CD4-positive, alpha-beta T cell (primary cell): ENCODE measurements at regions not wholly inside any gene's neighbourhood (a gene's known extent, or its start where the extent isn't known, plus 50 kb on each side); places are given as distances from the start of the nearest gene placed in this dataset.

ENCODE experiments used
- ATAC-seq: fragments of 200-7000 bp; cut with Tn5 transposase; one replicate; pipeline ENCODE4 v1.10.0; 2022; ENCODE audit warnings: mild to moderate bottlenecking; ENCODE audit not compliant: poor library complexity
- CTCF ChIA-PET: fragments of 350-600 bp; sonication (Branson Sonifier 250); formaldehyde crosslinking; loops from one replicate; lab custom pipeline; 2021; ENCODE audit warnings: antibody characterized with exemption, inconsistent platforms; lab: Charles Lee
- POLR2A ChIA-PET: fragments of 350-600 bp; sonication (Branson Sonifier 250); formaldehyde crosslinking; loops from one replicate; lab custom pipeline; 2021; ENCODE audit warnings: antibody characterized with exemption, inconsistent platforms; lab: Charles Lee
- DNase-seq, 14 experiments: peaks; one replicate each; pipeline ENCODE4 v3.0.0-alpha.2; 2013 to 2020; ENCODE audit warnings: mixed read lengths in 2 of 14
- H3K27ac ChIP-seq, 2 donors: one replicate each; pipeline versions ENCODE4 v1.5.1 to v1.7.0; 2013; ENCODE audit warnings: low read length in 2 of 2, low read depth in 1 of 2, mild to moderate bottlenecking in 1 of 2
- H3K27me3 ChIP-seq, 2 experiments: 1 replicate in 1 of 2; 2 replicates in 1 of 2; pipeline versions ENCODE4 v1.6.1 to v1.7.0; 2013; ENCODE audit warnings: low read length in 2 of 2, control low read depth in 1 of 2, mild to moderate bottlenecking in 1 of 2, moderate library complexity in 1 of 2; ENCODE audit not compliant: insufficient read depth in 2 of 2, control insufficient read depth in 1 of 2
- H3K36me3 ChIP-seq: one replicate; pipeline ENCODE4 v1.6.1; 2013; ENCODE audit warnings: low read length, control low read depth; ENCODE audit not compliant: insufficient read depth
- H3K4me1 ChIP-seq: one replicate; pipeline ENCODE4 v1.6.1; 2013; ENCODE audit warnings: low read length, control low read depth; ENCODE audit not compliant: insufficient read depth
- H3K4me3 ChIP-seq: one replicate; pipeline ENCODE4 v1.5.1; 2013; ENCODE audit warnings: mild to moderate bottlenecking, low read length, moderate library complexity
- H3K9me3 ChIP-seq, 2 experiments: 1 replicate in 1 of 2; 2 replicates in 1 of 2; pipeline versions ENCODE4 v1.6.1 to v1.7.0; 2013; ENCODE audit warnings: low read length in 2 of 2, mild to moderate bottlenecking in 2 of 2, control low read depth in 1 of 2, moderate library complexity in 1 of 2; ENCODE audit not compliant: control insufficient read depth in 1 of 2, insufficient read depth in 1 of 2
- H3K27ac Mint-ChIP-seq: one replicate; pipeline ENCODE4 v1.8.0; 2020; ENCODE audit warnings: mixed read lengths
- H3K27me3 Mint-ChIP-seq: one replicate; pipeline ENCODE4 v1.8.0; 2021; ENCODE audit warnings: mixed read lengths
- H3K36me3 Mint-ChIP-seq: one replicate; pipeline ENCODE4 v1.8.0; 2021; ENCODE audit warnings: low read depth, mixed read lengths
- H3K4me1 Mint-ChIP-seq: one replicate; pipeline ENCODE4 v1.8.0; 2021; ENCODE audit warnings: low read depth, mixed read lengths
- H3K4me3 Mint-ChIP-seq: one replicate; pipeline ENCODE4 v1.8.0; 2020; ENCODE audit warnings: mild to moderate bottlenecking, mixed read lengths
- H3K9me3 Mint-ChIP-seq: one replicate; pipeline ENCODE4 v1.8.0; 2020; ENCODE audit warnings: mixed read lengths
- intact Hi-C, 2 experiments: fragments of 100-400 bp; cut with DNase I in 1 of 2; cut with micrococcal nuclease in 1 of 2; formaldehyde crosslinking; loops; one replicate each; pipeline versions ENCODE4 v1.15.1 to v1.9.0; 2023 to 2025; cut with DNase I, micrococcal nuclease
- TF ChIP-seq, protein P1 (sequence below): fragments of 200-600 bp; IDR thresholded peaks from one replicate; pipeline ENCODE4 v1.8.0; 2022; ENCODE audit warnings: antibody characterized with exemption, mild to moderate bottlenecking

- ATAC-seq, result no peak
- Mint-ChIP-seq H3K9me3 (peaks cover 4% of the 10 kb centered on the region), H3K27me3 (no peaks in the 10 kb centered on the region), H3K4me1 (no peaks in the 10 kb centered on the region), H3K27ac (no peak overlapping the region), H3K4me3 (no peak overlapping the region), H3K36me3 (no peaks in the 10 kb centered on the region)
- ChIA-PET POLR2A (no interaction called here), CTCF (no interaction called here)
- Histone ChIP-seq H3K4me3 (no peak overlapping the region), H3K9me3 (peaks cover 0 to 4% of the 10 kb centered on the region in 2 experiments), H3K27ac (no peak overlapping the region), H3K27me3 (no peaks in the 10 kb centered on the region), H3K36me3 (no peaks in the 10 kb centered on the region), H3K4me1 (no peaks in the 10 kb centered on the region)
- intact Hi-C loops, result loop anchor here in 1 of 2 experiments (10.0 kb wide), 1 partner anchor 61 kb away; no protein-coding TSS in a partner anchor
- DNase-seq, result no peak
- TF ChIP-seq, protein P1, sequence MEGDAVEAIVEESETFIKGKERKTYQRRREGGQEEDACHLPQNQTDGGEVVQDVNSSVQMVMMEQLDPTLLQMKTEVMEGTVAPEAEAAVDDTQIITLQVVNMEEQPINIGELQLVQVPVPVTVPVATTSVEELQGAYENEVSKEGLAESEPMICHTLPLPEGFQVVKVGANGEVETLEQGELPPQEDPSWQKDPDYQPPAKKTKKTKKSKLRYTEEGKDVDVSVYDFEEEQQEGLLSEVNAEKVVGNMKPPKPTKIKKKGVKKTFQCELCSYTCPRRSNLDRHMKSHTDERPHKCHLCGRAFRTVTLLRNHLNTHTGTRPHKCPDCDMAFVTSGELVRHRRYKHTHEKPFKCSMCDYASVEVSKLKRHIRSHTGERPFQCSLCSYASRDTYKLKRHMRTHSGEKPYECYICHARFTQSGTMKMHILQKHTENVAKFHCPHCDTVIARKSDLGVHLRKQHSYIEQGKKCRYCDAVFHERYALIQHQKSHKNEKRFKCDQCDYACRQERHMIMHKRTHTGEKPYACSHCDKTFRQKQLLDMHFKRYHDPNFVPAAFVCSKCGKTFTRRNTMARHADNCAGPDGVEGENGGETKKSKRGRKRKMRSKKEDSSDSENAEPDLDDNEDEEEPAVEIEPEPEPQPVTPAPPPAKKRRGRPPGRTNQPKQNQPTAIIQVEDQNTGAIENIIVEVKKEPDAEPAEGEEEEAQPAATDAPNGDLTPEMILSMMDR, result no peak
Observed at GRCh38 chr17:71145486-71145885, 975.3 kb upstream of the SOX9 start.

DNA sequence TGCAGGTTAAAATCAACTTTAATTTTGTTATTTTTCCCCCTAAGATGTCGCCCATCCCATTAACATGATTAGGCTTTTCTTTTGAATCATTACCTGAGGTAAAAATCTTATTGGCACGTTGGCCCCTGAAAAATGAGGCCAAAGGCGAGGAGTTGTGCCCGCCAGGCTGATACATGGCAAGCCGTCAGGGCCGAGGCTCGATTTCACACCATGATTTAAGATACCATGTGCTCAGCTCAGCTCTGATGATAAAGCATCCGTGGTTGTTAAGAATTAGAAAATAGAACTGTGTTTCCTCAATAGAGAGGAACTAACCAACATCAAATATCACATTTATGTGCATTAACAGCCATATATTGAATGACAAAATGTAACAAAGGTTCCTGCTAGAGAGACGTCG lies 972.9 kb upstream of the SOX9 start:
- H3K36me3 ChIP-seq, result no peaks in the 10 kb centered on the region
- POLR2A ChIA-PET, result no interaction called here
- ATAC-seq, result no peak
- peaks cover 0 to 6% of the 10 kb centered on the region in 2 experiments for H3K9me3 ChIP-seq
- Mint-ChIP-seq H3K4me1 (no peaks in the 10 kb centered on the region), H3K4me3 (no peak overlapping the region), H3K27ac (no peak overlapping the region), H3K9me3 (peaks cover 2% of the 10 kb centered on the region), H3K27me3 (no peaks in the 10 kb centered on the region), H3K36me3 (no peaks in the 10 kb centered on the region)
- DNase-seq, result no peak
- CTCF ChIA-PET, result no interaction called here
- no peaks in the 10 kb centered on the region for H3K4me1 ChIP-seq
- no peaks in the 10 kb centered on the region for H3K27me3 ChIP-seq
- TF ChIP-seq, protein P1, result no peak
- intact Hi-C loops, result loop anchor here in 1 of 2 experiments (10.0 kb wide), 1 partner anchor 63 kb away; no protein-coding TSS in a partner anchor
- H3K27ac ChIP-seq, result no peak overlapping the region
- H3K4me3 ChIP-seq, result no peak overlapping the region

DNA sequence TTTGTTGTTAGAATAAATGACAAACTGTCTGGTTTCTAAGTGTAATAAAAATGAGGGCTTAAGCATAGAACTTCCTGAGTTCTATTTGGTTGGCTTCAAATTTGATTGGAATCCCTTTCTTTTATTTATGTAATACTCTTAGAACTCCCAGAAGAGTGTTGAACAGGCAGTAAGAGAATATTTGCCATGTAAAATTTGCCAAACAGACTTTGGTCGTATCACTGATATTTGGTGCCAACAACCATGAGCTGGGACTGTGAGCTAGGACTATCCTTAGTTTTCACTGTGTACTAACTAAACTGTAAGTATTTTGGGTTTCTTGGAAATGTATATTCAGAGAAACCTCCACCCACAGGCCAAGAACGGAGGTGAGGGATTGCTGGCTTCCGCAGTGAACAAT lies 971.2 kb upstream of the SOX9 start:
- Mint-ChIP-seq H3K4me3 (no peak overlapping the region), H3K27ac (no peak overlapping the region), H3K4me1 (no peaks in the 10 kb centered on the region), H3K27me3 (no peaks in the 10 kb centered on the region), H3K9me3 (peaks cover 6% of the 10 kb centered on the region), H3K36me3 (no peaks in the 10 kb centered on the region)
- no peak overlapping the region for H3K4me3 ChIP-seq
- DNase-seq (no peak), ATAC-seq (no peak)
- no peaks in the 10 kb centered on the region for H3K27me3 ChIP-seq
- TF ChIP-seq, protein P1, result no peak
- POLR2A ChIA-PET, result no interaction called here
- no peaks in the 10 kb centered on the region for H3K4me1 ChIP-seq
- CTCF ChIA-PET, result no interaction called here
- intact Hi-C loops, result loop anchor here in 1 of 2 experiments (10.0 kb wide), 1 partner anchor 65 kb away; no protein-coding TSS in a partner anchor
- no peak overlapping the region for H3K27ac ChIP-seq
- no peaks in the 10 kb centered on the region for H3K36me3 ChIP-seq
- peaks cover 0 to 6% of the 10 kb centered on the region in 2 experiments for H3K9me3 ChIP-seq
